Cerebellar cortex (tissue), 1 donor: ENCODE measurements at regions not wholly inside any gene's neighbourhood (a gene's known extent, or its start where the extent isn't known, plus 50 kb on each side); places are given as distances from the start of the nearest gene placed in this dataset.
A peak's percentile ranks its signal among the peaks of the same experiment; 100 is the strongest.

ENCODE experiments used
- DNase-seq: peaks from one replicate; pipeline ENCODE4 v3.0.0-alpha.2; 2015; ENCODE audit warnings: low spot score

DNA sequence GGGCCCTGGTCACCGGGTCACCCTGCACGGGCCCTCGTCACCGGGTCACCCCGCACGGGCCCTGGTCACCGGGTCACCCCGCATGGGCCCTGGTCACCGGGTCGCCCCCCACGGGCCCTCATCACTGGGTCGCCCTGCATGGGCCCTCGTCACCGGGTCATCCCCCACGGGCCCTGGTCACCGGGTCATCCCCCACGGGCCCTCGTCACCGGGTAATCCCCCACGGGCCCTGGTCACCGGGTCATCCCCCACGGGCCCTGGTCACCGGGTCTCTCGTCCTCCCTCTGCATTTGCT, 77.6 kb downstream of the RIPK4 start:
- no peak for DNase-seq

DNA sequence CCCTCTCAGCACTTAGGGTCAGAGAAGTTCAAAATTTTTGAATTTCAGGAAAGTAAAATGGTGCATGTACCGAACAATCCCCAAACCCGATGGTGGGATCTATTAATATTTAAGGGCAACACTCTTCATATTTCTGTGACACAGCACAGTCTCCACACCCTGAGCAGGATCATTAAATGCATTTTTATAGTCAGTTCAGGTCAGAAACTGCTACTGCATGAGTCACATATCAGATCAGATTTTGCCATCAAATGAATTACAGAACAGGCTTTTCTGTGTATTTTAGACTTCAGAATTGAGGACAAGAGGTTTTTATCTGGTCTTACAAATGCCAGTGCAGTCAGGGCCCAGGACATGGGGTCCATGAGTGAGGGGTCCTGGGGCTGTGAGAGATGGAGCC, 79.2 kb downstream of the RIPK4 start:
- DNase-seq, result no peak

DNA sequence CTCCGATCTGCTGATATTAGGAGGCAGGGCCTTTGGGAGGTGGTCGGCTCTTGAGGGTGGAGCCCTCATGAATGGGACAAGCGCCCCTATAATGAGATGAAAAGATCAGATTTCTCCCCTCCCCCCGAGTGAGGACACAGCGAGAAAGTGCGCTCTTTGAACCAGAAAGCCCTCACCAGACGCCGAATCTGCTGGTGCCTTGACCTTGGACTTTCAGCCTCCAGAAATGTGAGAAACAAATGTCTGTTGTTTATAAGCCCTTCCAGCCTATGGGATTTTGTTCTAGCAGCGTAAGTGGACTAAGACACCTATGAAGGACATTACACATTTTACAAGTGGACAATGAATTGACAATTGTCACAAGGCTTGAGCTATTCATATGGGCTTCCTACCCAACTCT, 80.2 kb downstream of the RIPK4 start:
- DNase-seq, result no peak

DNA sequence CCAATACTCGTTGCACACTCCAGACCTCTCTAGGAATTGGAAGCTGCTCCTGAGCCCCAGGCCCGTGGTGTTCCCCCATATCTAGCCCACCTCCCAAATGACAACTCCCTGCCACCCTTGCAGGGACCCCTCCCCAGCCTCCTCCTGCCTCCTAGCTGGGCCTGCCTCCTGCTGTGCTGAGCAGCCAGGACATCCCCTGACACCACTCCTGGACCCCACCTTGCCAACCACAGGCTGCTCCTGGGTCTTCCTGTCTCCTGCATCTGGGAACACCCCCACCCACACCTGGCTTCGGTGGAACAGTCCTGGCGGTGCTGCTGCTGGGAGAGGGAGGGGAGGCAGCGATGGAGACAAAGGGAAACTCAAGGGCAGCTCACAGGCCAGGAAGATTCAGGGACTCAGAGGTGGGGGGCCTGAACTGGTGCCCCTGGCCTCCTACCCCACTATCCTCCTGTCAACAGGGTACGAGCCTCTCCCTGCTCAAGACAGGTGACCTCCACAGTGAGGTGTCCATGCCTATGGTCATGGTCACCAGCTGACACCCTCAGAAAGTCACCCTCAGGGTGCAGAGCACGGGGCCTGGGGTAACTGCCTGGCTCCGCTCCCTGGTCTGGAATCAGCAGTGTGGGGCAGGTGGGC, 81.2 kb downstream of the RIPK4 start:
- no peak for DNase-seq

DNA sequence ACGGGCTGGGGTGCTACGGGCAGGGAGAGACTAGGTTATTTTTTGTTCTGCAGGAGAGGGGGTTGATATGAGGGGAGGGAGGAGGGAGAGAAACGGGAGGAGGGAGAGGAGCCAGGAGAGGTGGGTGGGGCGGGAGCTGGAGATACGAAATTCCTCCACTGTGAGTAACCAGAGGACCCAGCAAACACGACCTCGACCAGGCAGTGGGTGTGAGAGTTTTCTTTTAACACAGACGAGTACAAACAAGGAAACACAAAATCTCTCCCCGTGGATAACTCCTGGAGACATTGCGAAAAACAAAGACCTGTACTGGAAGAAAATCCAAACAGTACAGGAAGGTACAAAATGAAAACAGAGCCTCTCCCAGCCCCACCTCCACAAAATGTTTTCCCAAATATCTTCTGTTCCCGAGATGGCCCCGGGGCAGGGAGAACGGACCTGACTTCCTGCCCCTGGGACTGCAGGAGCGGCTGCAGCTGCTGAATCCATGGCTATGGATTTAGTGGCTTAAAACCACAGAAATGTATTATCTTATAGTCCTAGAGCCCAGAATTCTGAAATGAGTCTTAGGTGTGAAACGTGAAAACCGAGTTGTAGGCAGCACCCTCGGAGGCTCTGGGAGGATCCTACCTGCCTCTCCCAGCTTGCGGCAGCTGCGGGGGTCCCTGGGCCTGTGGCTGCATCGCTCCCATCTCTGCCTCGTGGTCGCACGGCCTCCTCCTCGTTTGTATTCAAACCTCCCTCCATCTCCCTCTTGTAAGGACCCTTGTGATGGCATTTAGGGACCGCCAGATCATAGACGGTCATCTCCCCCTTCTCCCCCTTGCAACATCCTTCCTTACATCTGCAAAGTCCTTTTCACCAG, 82.2 kb downstream of the RIPK4 start:
- DNase-seq, result no peak

DNA sequence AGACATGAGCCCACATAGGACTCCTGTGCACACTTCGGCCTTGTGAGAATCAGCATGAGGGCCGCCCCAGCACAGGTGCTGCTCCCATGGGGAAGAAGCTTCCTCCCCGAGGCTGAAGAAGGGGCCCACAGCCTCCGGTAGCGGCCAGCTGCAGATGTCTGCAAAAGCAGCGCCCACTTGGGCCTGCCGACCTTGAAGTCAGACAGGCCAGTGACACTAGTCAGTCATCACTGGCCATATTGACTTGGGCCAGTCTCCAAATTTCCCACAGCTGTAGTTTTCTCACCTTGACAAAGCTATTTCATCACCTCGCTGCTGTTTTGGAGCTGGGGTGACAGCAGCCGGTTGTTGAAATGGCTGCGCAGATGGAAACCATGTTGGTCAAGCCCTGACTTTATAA, 83.0 kb downstream of the RIPK4 start:
- no peak for DNase-seq

DNA sequence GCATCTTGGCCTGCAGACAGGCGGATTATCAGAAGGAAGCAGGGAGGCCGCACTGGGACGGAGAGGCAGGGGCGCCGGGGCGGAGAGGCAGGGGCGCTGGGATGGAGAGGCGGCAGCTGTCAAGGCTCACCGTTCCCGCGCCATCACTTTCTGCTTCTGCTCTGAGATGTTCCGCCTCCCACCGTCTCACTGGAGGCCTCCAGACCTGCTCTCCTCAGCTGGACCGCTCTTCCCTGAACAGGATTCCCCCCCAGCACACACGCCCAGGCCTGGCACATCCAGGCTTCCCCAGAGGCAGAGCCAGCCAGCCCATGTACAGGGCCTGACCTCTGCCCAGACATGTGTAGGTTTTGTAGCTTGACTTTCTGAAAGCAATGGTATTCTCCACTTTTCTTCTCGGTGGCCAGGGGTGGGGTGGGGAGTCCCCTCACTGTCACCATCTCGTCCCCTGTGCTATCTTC, 84.1 kb downstream of the RIPK4 start:
- no peak for DNase-seq

DNA sequence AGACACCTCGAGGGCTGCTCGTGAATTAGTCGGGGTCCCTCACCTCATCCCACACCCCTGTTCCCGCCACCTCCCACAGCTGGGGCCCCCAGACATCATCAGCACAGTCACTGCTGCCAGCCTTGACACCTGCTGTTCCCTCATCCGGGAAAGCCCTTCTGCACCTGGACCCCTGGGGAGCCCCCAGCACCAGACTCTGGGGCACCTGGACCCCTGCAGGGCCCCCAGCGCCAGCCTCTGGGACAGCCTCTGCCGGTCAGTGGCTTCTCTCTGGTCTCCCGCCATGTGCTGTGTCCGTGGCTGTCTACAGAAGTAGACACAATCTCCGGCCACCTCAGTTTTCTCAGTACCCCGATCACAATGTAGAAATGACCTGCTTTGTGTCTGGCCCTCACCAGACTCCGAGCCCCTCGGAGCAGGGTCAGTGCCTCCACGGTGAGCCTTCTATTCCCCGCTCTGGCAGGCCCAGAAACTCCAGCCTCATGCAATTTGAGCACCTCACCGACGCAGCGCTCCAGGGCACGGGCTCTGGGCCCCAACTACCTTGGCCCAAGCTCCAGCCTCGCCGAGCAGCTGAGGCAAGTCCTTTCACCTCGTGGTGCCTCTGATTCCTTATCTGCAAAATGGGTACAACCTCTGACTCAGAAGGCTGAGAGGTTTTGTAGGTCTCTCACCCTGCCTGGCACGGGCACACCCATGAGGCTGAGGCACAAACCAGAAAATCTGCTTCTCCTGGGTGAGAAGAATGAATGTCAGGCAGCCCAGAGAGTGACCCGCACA, 84.7 kb downstream of the RIPK4 start:
- DNase-seq, result no peak

DNA sequence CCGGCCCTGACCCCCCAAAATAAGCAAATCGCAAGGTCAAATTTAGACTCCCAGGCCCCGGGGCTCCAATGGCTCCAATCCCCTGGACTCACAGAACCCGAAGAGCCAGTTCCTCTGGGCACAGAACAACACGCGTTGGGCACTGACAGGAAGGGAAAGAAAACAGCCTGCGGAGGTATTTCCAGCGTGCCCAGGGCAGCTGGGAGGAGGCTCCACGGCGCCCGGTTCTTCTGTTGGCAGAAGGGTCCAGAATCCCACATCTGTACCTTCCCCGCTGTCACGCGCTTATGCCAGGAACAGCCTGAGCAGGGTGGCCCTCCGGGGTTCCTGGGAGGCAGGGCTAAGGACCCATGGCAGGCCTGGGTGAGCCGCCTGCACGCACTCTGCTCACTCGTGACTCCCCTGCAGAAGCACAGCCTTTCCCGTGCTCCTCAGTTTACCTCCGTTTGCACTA, 85.5 kb downstream of the RIPK4 start:
- no peak for DNase-seq

DNA sequence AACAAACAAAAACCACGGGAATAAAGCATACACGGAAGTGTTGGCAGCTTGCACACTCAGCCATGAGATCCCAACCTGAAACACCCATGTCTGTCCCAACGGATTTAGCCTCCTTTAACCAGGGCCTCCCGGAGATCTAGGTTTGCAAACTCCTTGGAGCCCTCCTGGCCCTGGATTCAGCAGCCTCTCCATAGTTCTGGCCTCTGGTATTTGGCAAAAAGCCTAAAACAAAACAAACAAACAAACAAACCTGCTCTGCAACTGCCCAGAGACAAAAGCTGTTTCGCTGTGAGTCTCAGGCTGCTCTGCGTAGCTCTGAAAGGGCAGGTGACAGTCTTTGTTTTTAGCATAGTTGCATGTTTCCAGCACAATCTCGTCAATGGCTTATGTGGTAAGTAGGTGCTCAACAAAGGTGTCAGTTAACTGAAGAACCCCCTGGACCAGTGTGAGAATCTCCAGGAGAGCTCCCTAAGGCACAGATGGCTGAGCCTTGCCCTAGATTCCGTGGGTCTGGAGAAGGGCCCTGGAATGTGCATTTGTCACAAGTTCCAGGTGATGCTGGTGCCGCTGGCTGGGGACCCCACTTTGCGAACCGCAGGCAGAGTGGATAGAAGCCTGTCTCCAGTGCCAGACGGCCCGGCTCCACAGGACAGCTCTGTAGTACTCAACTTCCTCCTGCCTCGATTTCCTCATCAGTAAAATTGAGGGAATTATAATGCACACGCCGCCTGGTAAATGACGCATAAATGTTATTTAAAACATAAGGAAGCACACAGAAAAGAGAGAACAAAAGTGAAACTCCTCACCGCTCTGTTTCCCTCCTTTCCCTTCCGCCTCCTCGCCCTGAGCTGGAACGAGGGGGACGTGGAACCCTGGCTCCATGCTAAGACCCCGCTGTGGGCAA, 86.2 kb downstream of the RIPK4 start:
- no peak for DNase-seq

DNA sequence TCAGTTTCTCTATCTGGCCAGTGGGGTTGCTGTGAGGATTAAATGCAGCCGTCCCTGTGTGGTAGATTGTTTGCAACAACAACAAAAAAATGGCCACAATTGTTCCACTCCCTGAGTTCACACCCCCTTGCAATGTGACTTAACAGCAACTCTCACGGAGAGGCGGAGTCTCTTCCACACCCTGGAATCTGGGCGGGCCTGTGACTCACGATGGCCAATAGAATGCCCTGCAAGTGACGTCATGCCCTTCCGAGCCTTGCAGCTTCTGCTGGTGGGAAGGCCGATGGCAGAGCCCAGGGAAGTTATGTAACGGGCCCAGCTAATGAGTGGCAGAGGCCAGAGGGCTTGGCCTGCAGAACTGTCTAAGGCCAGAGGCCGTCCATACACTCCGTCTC, 87.9 kb downstream of the RIPK4 start:
- DNase-seq, result peak; percentile 31

DNA sequence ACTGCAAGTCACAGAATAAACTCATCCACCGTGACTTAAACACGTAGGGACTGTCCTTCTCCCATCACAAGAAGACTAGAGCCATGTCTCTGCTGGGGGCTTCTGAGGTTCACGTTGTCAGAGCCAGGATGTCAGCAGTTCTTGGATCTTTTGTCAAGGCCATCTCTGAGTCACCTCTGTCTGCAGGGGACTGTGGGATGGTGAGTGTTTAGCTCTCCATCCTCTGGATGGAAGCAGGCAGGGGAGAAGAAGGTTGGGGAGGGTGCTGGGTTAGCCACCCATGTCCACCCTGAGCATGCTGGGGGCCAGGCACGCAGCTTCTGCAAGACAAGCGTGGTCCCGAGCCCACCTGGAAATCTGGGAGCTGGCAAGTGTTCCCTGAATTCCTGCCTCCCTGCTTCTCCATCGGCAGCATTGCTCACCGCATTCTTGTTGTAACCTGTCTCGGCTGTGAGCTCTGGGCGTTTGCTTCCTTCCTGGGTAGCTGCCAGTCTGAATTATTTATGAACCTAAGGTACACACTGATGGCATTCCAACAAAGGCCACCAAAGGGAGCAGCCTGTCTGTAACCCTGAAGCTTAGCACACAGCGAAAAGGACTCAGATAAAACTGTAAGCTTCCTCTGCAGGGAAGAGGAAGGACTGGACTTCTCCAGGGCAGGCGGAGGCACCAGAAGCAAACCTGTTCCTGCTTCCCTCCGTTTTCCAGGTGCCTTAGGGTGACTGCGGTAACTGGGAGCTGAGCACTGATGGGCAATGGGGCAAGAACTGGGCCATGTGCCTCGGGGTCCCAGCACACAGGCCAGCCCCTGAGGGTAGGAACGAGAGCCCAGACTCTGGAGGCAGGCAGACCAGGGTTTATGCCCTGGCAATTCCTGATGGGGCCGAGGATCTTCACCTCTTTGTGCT, 88.6 kb downstream of the RIPK4 start:
- no peak for DNase-seq

DNA sequence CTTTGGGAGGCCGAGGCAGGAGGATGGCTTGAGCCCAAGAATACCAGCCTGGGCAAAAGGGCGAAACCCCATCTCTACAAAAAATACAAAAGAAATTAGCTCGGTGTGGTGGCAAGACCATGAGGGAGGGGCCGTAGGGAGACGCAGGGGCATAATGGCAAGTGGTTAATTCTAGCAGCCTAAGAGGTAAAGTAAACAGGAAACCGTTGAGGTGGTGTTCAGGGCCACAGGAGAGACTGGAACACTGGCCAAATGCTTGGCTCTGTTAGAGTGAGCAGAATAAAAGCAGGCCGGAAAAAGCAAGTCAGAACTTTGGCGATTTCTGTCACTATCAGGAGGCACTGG, 89.2 kb downstream of the RIPK4 start:
- no peak for DNase-seq

DNA sequence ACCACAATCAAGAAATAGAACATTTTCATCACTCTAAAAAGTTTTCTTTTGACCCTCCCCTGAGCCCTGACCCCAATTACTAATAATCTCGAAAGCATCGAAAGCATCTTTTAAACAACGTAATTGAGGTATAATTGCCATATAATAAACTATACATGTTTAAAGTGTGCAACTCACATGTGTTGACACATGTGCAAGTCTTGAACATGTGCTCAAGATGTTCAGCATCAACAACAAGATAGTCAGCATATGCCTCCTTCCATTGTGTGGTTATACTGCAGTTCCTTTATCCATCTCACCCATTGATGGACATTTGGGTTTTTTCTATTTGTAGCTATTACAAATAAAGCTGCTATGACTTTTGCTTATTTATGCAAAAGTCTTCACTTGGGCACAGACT, 90.7 kb downstream of the RIPK4 start:
- DNase-seq, result no peak

DNA sequence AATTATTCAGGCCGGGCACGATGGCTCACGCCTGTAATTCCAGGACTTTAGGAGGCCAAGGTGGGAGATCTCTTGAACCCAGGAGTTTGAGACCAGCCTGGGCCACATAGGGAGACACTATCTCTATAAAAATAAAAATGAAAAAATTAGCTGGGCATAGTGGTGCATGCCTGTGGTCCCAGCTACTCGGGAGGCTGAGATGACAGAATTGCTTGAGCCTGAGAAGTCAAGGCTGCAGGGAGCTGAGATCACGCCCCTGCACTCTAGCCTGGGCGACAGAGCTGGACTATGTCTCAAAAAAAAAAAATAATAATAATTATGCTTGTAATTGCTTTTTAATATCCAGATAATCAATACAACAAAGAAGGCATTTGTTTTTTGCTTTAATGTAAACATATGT, 91.3 kb downstream of the RIPK4 start:
- DNase-seq, result no peak

DNA sequence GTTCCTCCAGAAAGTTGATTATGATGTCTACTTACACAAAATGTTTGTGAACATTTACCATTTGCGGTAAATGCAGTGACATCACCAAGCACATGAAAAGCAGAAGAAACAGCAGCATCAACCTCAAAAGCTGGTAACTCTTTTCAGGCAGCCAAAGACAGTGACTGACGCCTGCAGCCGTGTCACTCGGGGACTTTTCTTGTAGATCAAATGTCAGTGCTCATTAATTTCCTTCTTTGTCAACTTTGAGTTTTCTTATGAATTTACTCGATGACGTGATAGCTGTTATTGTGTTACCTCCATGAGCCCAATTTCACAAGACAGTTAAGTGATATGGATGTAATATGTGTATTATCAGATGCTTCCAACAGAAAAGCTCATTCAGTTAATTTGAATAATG, 92.5 kb downstream of the RIPK4 start:
- DNase-seq, result no peak

DNA sequence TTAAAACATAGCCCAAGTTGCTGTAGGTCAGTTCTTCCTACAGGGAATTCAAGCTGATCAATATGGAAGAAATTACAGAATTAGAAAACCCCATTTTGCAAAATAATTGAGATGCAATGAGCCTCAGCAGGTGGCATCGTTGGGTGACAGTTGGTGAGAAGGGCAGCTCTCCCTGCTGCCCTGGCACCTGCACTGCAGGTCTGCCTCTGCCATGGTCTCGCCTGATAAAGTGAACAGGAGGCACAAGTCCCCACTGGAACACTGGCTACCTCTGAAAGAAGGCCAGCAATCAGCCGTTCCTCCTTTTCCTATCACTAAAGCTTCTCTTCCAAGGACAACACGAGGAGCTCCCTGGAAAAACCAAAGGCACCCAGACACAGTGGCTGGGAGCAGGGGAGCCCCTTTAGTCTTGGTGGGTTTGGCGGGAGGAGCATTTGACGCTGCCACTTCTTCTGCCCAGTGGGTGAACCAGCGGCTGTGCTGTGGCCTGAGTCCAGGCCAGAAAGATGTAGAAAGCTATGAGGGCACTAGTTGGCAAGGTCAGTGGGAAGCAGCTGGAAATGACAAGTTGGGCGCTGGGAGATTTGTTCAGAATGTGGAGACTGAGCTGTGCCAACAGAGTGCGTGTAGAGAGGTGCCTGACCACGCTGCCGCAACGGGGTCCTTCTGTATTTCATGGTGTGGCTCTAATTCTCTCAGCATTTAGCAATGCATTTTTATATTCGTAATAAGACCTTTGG, 93.1 kb downstream of the RIPK4 start:
- DNase-seq, result no peak

DNA sequence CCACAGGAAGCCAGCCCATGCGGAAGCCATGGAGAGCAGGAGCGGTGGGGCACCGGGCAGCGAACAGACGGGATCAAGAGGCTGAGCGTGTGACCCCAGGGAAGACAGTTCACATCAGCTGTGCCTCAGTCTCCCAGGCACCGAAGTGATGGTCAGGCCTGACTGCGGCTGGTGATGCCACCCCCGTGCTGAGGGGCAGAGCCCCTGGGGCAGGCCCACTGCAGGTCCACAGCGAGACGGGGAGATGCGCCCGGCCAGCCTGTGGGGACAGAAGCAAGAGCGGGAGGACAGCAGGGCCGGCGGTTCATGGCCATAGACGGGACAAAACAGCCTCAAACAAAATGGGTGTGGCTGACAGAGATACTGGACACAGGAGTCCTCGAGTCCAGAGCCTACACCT, 93.8 kb downstream of the RIPK4 start:
- no peak for DNase-seq

DNA sequence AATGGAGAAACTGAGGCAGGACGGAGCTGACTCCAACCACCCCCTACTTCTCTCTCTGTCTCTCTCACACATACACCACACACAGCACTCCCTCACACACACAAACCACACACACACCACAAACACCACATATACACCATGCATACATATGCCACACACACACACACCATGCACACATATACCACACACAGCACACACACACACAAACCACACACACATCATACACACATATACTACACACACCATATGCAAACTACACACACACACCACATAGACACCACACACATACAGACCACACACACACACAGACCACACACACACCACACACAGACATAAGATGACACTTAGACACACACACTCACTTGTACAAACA, 94.3 kb downstream of the RIPK4 start:
- DNase-seq, result no peak

DNA sequence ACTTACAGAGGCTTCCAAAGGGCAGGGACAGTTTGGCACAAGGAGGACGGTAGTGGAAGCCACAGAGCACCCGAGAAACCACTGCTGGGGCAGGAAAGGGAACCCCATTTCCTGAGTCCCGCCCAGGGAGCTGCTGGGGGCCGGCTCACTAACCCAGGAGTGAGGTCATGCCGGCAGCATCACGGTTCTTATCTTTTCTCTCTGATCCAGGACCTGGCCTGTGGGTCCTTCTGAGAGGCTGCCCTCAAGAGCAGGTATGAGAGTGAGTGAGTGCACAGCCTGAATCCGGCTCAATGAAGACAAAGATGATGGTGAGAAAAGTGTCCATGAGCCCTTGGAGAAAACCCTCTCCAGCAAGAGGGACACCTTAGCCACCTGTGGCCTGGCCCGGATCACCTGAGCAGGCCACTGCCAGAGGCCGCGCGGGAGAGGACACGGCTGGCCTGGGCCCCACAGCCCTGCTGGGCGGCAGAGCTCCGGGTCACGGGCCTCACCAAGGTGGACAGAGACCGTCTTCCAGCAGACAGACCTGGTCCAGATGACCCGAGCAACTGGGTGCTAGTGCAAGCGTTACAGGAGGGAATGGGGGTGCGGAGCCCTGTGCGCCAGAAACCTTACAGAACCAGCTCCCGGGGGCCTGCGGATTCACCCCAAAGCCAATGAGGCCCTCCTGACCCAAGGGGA, 94.9 kb downstream of the RIPK4 start:
- no peak for DNase-seq
